A549 (cell line): ENCODE measurements at regions not wholly inside any gene's neighbourhood (a gene's known extent, or its start where the extent isn't known, plus 50 kb on each side); places are given as distances from the start of the nearest gene placed in this dataset.
A peak's percentile ranks its signal among the peaks of the same experiment; 100 is the strongest.

Experiments used
- CBX2 ChIP-seq: fragments of 200-600 bp; sonication (generic); IDR thresholded peaks from 2 replicates; pipeline ENCODE4 v1.6.1; 2016; ENCODE audit warnings: low read depth, mild to moderate bottlenecking, borderline replicate concordance
- EP300 ChIP-seq, 2 experiments: fragments of >200 bp; sonication (Bioruptor Twin); formaldehyde crosslinking; IDR thresholded peaks; 2 replicates in 1 of 2; 3 replicates in 1 of 2; pipeline ENCODE4 v1.6.1; 2016 to 2017
- HDAC2 ChIP-seq: fragments of 200-600 bp; sonication (generic); IDR thresholded peaks from 2 replicates; pipeline ENCODE4 v1.6.1; 2016
- HOXA7 ChIP-seq: fragments of 250-450 bp; sonication (Bioruptor Pico); IDR thresholded peaks from 2 replicates; pipeline ENCODE4 v1.5.0; 2020; ENCODE audit warnings: mild to moderate bottlenecking, moderate library complexity
- NR3C1 ChIP-seq: fragments of >200 bp; sonication (Bioruptor Twin); formaldehyde crosslinking; IDR thresholded peaks from 3 replicates; pipeline ENCODE4 v1.6.1; 2017
- POLR2A ChIP-seq: IDR thresholded peaks from 2 replicates; pipeline ENCODE4 v1.6.1; 2012; ENCODE audit warnings: mild to moderate bottlenecking, low read length
- RFX5 ChIP-seq: fragments of 450-650 bp; IDR thresholded peaks from 2 replicates; pipeline ENCODE4 v1.7.1; 2014; ENCODE audit warnings: antibody characterized with exemption, mild to moderate bottlenecking, moderate library complexity
- ZNF302 ChIP-seq: fragments of 250-450 bp; sonication (Bioruptor Pico); IDR thresholded peaks from 2 replicates; pipeline ENCODE4 v1.9.0; 2021; ENCODE audit warnings: inconsistent platforms, mild to moderate bottlenecking, moderate library complexity
- TF ChIP-seq, protein P1 (sequence below): IDR thresholded peaks from 2 replicates; pipeline ENCODE4 v1.6.1; 2012
- TF ChIP-seq, protein P2 (sequence below): fragments of >200 bp; sonication (Bioruptor Twin); formaldehyde crosslinking; IDR thresholded peaks from 3 replicates; pipeline ENCODE4 v1.5.1; 2016
- TF ChIP-seq, protein P3 (sequence below): fragments of 200-600 bp; sonication (generic); IDR thresholded peaks from 2 replicates; pipeline ENCODE4 v1.6.1; 2016; ENCODE audit warnings: antibody characterized with exemption, mild to moderate bottlenecking, moderate library complexity

DNA sequence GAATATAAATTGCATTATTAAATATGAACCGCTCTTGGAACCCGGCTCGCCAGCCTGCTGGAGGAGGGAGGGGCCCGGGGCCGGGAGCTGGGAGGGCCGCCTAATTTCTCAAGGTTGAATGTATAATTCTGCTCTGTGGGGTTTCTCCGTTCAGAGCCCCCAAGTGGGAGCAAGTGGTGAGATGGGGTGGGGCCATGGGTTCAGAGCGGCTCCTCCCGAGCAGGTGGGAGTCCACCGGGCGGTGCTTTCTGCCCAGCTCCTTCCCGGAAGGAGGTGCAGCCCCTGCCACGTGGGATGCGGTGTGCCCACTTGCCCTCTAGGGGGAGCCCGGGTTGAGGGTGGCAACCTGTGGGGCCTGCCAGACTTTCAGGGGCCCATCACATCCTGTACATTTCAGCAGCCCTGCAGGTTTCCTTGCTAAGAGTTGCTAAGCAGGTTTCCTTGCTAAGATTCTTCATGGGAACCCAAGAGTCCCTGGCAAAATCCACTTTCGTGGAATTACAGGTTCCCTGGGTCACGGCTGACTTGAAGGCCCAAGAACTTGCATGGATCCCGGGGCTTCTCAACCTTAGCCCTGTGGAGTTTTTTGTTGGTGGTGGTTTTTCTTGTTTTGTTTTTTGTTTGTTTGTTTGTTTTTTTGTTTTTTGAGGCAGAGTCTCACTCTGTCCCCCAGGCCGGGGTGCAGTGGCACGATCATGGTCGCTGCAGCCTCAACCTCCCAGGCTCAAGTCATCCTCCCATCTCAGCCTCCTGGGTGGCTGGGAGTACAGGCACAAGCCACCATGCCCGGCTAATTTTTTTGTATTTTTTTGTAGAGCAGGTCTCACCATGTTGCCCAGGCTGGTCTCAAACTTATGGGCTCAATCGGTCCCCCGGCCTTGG is 196.7 kb upstream of the GSE1 start:
- TF ChIP-seq CBX2 (no peak), EP300 (IDR thresholded peaks at IDR 0.05) (no peak), RFX5 (no peak), POLR2A (no peak), ZNF302 (CRISPR knock-in tag) (no peak), NR3C1 (no peak), HDAC2 (no peak), HOXA7 (no peak)
- TF ChIP-seq, protein P1, sequence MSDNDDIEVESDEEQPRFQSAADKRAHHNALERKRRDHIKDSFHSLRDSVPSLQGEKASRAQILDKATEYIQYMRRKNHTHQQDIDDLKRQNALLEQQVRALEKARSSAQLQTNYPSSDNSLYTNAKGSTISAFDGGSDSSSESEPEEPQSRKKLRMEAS, result peak; percentile 91
- TF ChIP-seq, protein P2, sequence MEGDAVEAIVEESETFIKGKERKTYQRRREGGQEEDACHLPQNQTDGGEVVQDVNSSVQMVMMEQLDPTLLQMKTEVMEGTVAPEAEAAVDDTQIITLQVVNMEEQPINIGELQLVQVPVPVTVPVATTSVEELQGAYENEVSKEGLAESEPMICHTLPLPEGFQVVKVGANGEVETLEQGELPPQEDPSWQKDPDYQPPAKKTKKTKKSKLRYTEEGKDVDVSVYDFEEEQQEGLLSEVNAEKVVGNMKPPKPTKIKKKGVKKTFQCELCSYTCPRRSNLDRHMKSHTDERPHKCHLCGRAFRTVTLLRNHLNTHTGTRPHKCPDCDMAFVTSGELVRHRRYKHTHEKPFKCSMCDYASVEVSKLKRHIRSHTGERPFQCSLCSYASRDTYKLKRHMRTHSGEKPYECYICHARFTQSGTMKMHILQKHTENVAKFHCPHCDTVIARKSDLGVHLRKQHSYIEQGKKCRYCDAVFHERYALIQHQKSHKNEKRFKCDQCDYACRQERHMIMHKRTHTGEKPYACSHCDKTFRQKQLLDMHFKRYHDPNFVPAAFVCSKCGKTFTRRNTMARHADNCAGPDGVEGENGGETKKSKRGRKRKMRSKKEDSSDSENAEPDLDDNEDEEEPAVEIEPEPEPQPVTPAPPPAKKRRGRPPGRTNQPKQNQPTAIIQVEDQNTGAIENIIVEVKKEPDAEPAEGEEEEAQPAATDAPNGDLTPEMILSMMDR, result peak; percentile 55
- TF ChIP-seq, protein P3, sequence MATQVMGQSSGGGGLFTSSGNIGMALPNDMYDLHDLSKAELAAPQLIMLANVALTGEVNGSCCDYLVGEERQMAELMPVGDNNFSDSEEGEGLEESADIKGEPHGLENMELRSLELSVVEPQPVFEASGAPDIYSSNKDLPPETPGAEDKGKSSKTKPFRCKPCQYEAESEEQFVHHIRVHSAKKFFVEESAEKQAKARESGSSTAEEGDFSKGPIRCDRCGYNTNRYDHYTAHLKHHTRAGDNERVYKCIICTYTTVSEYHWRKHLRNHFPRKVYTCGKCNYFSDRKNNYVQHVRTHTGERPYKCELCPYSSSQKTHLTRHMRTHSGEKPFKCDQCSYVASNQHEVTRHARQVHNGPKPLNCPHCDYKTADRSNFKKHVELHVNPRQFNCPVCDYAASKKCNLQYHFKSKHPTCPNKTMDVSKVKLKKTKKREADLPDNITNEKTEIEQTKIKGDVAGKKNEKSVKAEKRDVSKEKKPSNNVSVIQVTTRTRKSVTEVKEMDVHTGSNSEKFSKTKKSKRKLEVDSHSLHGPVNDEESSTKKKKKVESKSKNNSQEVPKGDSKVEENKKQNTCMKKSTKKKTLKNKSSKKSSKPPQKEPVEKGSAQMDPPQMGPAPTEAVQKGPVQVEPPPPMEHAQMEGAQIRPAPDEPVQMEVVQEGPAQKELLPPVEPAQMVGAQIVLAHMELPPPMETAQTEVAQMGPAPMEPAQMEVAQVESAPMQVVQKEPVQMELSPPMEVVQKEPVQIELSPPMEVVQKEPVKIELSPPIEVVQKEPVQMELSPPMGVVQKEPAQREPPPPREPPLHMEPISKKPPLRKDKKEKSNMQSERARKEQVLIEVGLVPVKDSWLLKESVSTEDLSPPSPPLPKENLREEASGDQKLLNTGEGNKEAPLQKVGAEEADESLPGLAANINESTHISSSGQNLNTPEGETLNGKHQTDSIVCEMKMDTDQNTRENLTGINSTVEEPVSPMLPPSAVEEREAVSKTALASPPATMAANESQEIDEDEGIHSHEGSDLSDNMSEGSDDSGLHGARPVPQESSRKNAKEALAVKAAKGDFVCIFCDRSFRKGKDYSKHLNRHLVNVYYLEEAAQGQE, result no peak
